ENCODE measurements at regions not wholly inside any gene's neighbourhood (a gene's known extent, or its start where the extent isn't known, plus 50 kb on each side); places are given as distances from the start of the nearest gene placed in this dataset.

GRCh38 chr6:9140951-9141460 lies 705.7 kb upstream of the SLC35B3 start:
- TF ChIP-seq, protein P1, sequence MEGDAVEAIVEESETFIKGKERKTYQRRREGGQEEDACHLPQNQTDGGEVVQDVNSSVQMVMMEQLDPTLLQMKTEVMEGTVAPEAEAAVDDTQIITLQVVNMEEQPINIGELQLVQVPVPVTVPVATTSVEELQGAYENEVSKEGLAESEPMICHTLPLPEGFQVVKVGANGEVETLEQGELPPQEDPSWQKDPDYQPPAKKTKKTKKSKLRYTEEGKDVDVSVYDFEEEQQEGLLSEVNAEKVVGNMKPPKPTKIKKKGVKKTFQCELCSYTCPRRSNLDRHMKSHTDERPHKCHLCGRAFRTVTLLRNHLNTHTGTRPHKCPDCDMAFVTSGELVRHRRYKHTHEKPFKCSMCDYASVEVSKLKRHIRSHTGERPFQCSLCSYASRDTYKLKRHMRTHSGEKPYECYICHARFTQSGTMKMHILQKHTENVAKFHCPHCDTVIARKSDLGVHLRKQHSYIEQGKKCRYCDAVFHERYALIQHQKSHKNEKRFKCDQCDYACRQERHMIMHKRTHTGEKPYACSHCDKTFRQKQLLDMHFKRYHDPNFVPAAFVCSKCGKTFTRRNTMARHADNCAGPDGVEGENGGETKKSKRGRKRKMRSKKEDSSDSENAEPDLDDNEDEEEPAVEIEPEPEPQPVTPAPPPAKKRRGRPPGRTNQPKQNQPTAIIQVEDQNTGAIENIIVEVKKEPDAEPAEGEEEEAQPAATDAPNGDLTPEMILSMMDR (IDR thresholded peaks at IDR 0.05; ENCODE audit: low read depth, low read length) = no peak
- H3K36me3 ChIP-seq = no peaks in the 10 kb centered on the region
- H3K27me3 ChIP-seq = no peaks in the 10 kb centered on the region
- H3K4me1 ChIP-seq (ENCODE audit: low read depth) = no peaks in the 10 kb centered on the region
- H3K4me3 ChIP-seq = no peak overlapping the region
- no peaks in the 10 kb centered on the region for H3K9me3 ChIP-seq (ENCODE audit: low read depth)
- no peak overlapping the region for H3K27ac ChIP-seq
- no peak for DNase-seq (ENCODE audit: low read depth in 1 of 2, low spot score in 1 of 2)

DNA sequence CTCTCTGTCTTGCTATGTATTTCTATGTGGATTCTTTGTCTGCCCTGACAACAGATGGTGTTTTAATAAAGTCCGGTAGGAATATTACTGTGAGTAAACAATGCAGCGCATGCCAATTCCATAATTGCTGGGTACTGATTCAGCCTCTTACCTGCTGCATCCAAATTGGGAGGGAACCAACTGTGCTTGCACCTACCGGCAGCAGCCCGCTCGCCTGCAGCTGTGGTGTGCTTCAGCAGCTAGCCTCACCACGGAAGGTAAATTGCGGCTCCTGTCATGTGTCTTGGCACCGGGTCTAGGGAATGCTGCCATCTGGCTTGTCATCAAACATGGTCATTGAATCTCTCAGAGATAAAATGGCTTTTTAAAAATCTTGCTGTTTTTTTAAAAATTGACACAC lies 704.8 kb upstream of the SLC35B3 start:
- TF ChIP-seq, protein P1 (IDR thresholded peaks at IDR 0.05; ENCODE audit: low read depth, low read length) = no peak
- Histone ChIP-seq H3K4me1 (ENCODE audit: low read depth) (no peaks in the 10 kb centered on the region), H3K36me3 (no peaks in the 10 kb centered on the region), H3K4me3 (no peak overlapping the region), H3K27me3 (no peaks in the 10 kb centered on the region), H3K9me3 (ENCODE audit: low read depth) (no peaks in the 10 kb centered on the region), H3K27ac (no peak overlapping the region)
- no peak for DNase-seq (ENCODE audit: low read depth in 1 of 2, low spot score in 1 of 2)

- H3K9me3 ChIP-seq (ENCODE audit: low read depth) = no peaks in the 10 kb centered on the region
- H3K27me3 ChIP-seq = no peaks in the 10 kb centered on the region
- no peaks in the 10 kb centered on the region for H3K4me1 ChIP-seq (ENCODE audit: low read depth)
- TF ChIP-seq, protein P1 (IDR thresholded peaks at IDR 0.05; ENCODE audit: low read depth, low read length) = no peak
- no peaks in the 10 kb centered on the region for H3K36me3 ChIP-seq
- H3K4me3 ChIP-seq = no peak overlapping the region
- no peak overlapping the region for H3K27ac ChIP-seq
- DNase-seq (ENCODE audit: low read depth in 1 of 2, low spot score in 1 of 2) = no peak
Measured at GRCh38 chr6:9139746-9140145, 704.4 kb upstream of the SLC35B3 start.

GRCh38 chr6:9138936-9139335 lies 703.6 kb upstream of the SLC35B3 start:
- no peaks in the 10 kb centered on the region for H3K9me3 ChIP-seq (ENCODE audit: low read depth)
- no peaks in the 10 kb centered on the region for H3K27me3 ChIP-seq
- no peaks in the 10 kb centered on the region for H3K4me1 ChIP-seq (ENCODE audit: low read depth)
- no peak overlapping the region for H3K4me3 ChIP-seq
- TF ChIP-seq, protein P1 (IDR thresholded peaks at IDR 0.05; ENCODE audit: low read depth, low read length) = no peak
- no peak for DNase-seq (ENCODE audit: low read depth in 1 of 2, low spot score in 1 of 2)
- no peak overlapping the region for H3K27ac ChIP-seq
- H3K36me3 ChIP-seq = no peaks in the 10 kb centered on the region

DNA sequence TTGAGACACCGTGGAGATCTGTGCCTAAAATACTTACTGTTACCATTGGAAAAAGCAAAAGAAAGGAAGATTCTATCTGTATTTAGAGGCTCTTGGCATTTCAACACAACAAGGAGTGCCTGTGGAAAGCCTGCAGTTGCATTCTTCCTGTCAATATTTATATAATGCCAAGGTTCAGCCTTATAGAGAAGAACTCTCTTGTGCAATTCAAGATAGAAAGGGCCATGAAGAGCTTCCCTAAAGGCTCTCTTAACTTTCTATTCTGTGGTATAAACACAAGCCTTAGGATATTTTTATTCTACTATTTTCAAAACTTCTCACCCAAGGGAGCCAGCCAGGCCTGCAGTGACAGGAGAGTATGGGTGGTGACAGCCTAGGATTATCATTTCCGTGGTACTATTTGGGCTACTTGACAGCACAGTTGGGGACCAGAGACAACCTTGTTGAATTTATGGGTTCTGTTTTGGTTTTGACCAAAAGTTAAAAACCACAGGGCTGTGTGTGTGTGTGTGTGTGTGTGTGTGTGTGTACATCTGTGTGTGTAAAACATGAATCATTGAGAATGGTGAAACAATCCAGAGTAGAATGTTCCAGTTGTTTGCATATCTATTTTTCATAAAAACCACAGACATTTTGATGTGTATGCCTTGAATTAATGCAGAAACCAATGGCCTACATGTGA lies 700.9 kb upstream of the SLC35B3 start:
- TF ChIP-seq, protein P1 (IDR thresholded peaks at IDR 0.05; ENCODE audit: low read depth, low read length) = no peak
- H3K27me3 ChIP-seq = no peaks in the 10 kb centered on the region
- H3K27ac ChIP-seq = no peak overlapping the region
- no peaks in the 10 kb centered on the region for H3K9me3 ChIP-seq (ENCODE audit: low read depth)
- no peaks in the 10 kb centered on the region for H3K36me3 ChIP-seq
- no peak overlapping the region for H3K4me3 ChIP-seq
- H3K4me1 ChIP-seq (ENCODE audit: low read depth) = no peaks in the 10 kb centered on the region
- no peak for DNase-seq (ENCODE audit: low read depth in 1 of 2, low spot score in 1 of 2)
